H9 (cell line): ENCODE measurements at regions not wholly inside any gene's neighbourhood (a gene's known extent, or its start where the extent isn't known, plus 50 kb on each side); places are given as distances from the start of the nearest gene placed in this dataset.

Experiments
- DNase-seq: peaks from one replicate; pipeline ENCODE4 v3.0.0-alpha.2; 2017
- H2AFZ ChIP-seq: one replicate; pipeline ENCODE4 v1.6.1; 2013; ENCODE audit warnings: mild to moderate bottlenecking, low read length, control low read depth, moderate library complexity
- H2AK5ac ChIP-seq: 2 replicates; pipeline ENCODE4 v1.6.1; 2013; ENCODE audit warnings: low read length, control low read depth, mixed read lengths; ENCODE audit not compliant: insufficient read length
- H2BK120ac ChIP-seq: one replicate; pipeline ENCODE4 v1.6.1; 2013; ENCODE audit warnings: low read depth, mild to moderate bottlenecking, low read length, control low read depth, inconsistent platforms; ENCODE audit not compliant: poor library complexity, severe bottlenecking
- H2BK12ac ChIP-seq: 2 replicates; pipeline ENCODE4 v1.6.1; 2013; ENCODE audit warnings: low read length, control low read depth, mixed read lengths, low read depth; ENCODE audit not compliant: insufficient read length
- H2BK15ac ChIP-seq: 2 replicates; pipeline ENCODE4 v1.6.1; 2013; ENCODE audit warnings: low read depth, low read length, control low read depth
- H2BK20ac ChIP-seq: one replicate; pipeline ENCODE4 v1.6.1; 2013; ENCODE audit warnings: low read depth, mild to moderate bottlenecking, low read length, control low read depth, inconsistent platforms; ENCODE audit not compliant: poor library complexity, severe bottlenecking
- H2BK5ac ChIP-seq: 2 replicates; pipeline ENCODE4 v1.6.1; 2013; ENCODE audit warnings: low read length, control low read depth, mixed read lengths; ENCODE audit not compliant: insufficient read length
- H3K14ac ChIP-seq: 2 replicates; pipeline ENCODE4 v1.6.1; 2013; ENCODE audit warnings: low read length, control low read depth; ENCODE audit not compliant: insufficient read depth
- H3K18ac ChIP-seq: 2 replicates; pipeline ENCODE4 v1.6.1; 2013; ENCODE audit warnings: low read depth, mild to moderate bottlenecking, mixed read lengths, low read length, control low read depth; ENCODE audit not compliant: insufficient read length
- H3K23ac ChIP-seq: 2 replicates; pipeline ENCODE4 v1.6.1; 2013; ENCODE audit warnings: low read length, control low read depth, mixed read lengths, low read depth; ENCODE audit not compliant: insufficient read length
- H3K23me2 ChIP-seq: 2 replicates; pipeline ENCODE4 v1.6.1; 2013; ENCODE audit warnings: low read depth, mild to moderate bottlenecking, mixed read lengths, low read length, control low read depth; ENCODE audit not compliant: insufficient read length, poor library complexity, severe bottlenecking
- H3K27ac ChIP-seq: 2 replicates; pipeline ENCODE4 v1.5.1; 2013; ENCODE audit warnings: low read length, control low read depth, mixed read lengths, low read depth; ENCODE audit not compliant: insufficient read length
- H3K27me3 ChIP-seq: 2 replicates; pipeline ENCODE4 v1.6.1; 2013; ENCODE audit warnings: low read length, control low read depth, inconsistent platforms; ENCODE audit not compliant: insufficient read depth
- H3K4ac ChIP-seq: 2 replicates; pipeline ENCODE4 v1.6.1; 2013; ENCODE audit warnings: low read depth, mild to moderate bottlenecking, control low read depth, inconsistent platforms, low read length, moderate library complexity
- H3K4me1 ChIP-seq: 2 replicates; pipeline ENCODE4 v1.6.1; 2013; ENCODE audit warnings: low read length, control low read depth, inconsistent platforms; ENCODE audit not compliant: insufficient read depth
- H3K4me2 ChIP-seq: 2 replicates; pipeline ENCODE4 v1.6.1; 2013; ENCODE audit warnings: low read length, control low read depth, mixed read lengths; ENCODE audit not compliant: insufficient read length, insufficient read depth
- H3K56ac ChIP-seq: 2 replicates; pipeline ENCODE4 v1.6.1; 2013; ENCODE audit warnings: low read depth, mild to moderate bottlenecking, mixed read lengths, low read length, control low read depth; ENCODE audit not compliant: insufficient read length
- H3K79me1 ChIP-seq: 2 replicates; pipeline ENCODE4 v1.6.1; 2013; ENCODE audit warnings: low read depth, mild to moderate bottlenecking, moderate library complexity, low read length, control low read depth, inconsistent platforms; ENCODE audit not compliant: insufficient read depth, poor library complexity, severe bottlenecking
- H3K79me2 ChIP-seq: 2 replicates; pipeline ENCODE4 v1.6.1; 2013; ENCODE audit warnings: low read length, control low read depth, inconsistent platforms; ENCODE audit not compliant: insufficient read depth
- H3K9ac ChIP-seq: 2 replicates; pipeline ENCODE4 v1.6.1; 2013; ENCODE audit warnings: low read length, control low read depth, mixed read lengths; ENCODE audit not compliant: insufficient read length; ENCODE audit errors: extremely low read depth
- H3K9me3 ChIP-seq: one replicate; pipeline ENCODE4 v1.6.1; 2013; ENCODE audit warnings: low read depth, low read length, inconsistent platforms; ENCODE audit not compliant: control insufficient read depth
- H3T11ph ChIP-seq: one replicate; pipeline ENCODE4 v1.6.1; 2013; ENCODE audit warnings: mild to moderate bottlenecking, low read length, control low read depth, inconsistent platforms
- H4K20me1 ChIP-seq: one replicate; pipeline ENCODE4 v1.6.1; 2013; ENCODE audit not compliant: control insufficient read depth, insufficient read length, insufficient read depth
- H4K5ac ChIP-seq: 2 replicates; pipeline ENCODE4 v1.6.1; 2013; ENCODE audit warnings: low read depth, mild to moderate bottlenecking, mixed read lengths, low read length, control low read depth; ENCODE audit not compliant: insufficient read length
- H4K8ac ChIP-seq: replicated peaks from 2 replicates; pipeline ENCODE4 v1.6.1; 2013; ENCODE audit warnings: low read length, control low read depth, mixed read lengths, low read depth; ENCODE audit not compliant: insufficient read length
- H4K91ac ChIP-seq: 2 replicates; pipeline ENCODE4 v1.6.1; 2013; ENCODE audit warnings: low read depth, mild to moderate bottlenecking, moderate library complexity, mixed read lengths, low read length, control low read depth; ENCODE audit not compliant: insufficient read length
- H3K27ac Mint-ChIP-seq, 3 experiments: 2 replicates in 2 of 3; 3 replicates in 1 of 3; pipeline ENCODE4 v1.8.0; 2020 to 2021; ENCODE audit warnings: mixed read lengths in 3 of 3, mild to moderate bottlenecking in 1 of 3, moderate library complexity in 1 of 3
- H3K27me3 Mint-ChIP-seq: 2 replicates; pipeline ENCODE4 v1.8.0; 2021; ENCODE audit warnings: low read depth, mild to moderate bottlenecking, moderate library complexity, mixed read lengths
- H3K36me3 Mint-ChIP-seq, 3 experiments: 2 replicates in 2 of 3; 3 replicates in 1 of 3; pipeline ENCODE4 v1.8.0; 2020 to 2021; ENCODE audit warnings: low read depth in 3 of 3, mixed read lengths in 3 of 3; ENCODE audit not compliant: insufficient read depth in 1 of 3
- H3K4me1 Mint-ChIP-seq, 2 experiments: 2 replicates each; pipeline ENCODE4 v1.8.0; 2020; ENCODE audit warnings: mixed read lengths in 2 of 2
- H3K4me3 Mint-ChIP-seq, 2 experiments: 2 replicates in 1 of 2; 3 replicates in 1 of 2; pipeline ENCODE4 v1.8.0; 2020 to 2021; ENCODE audit warnings: mild to moderate bottlenecking in 2 of 2, mixed read lengths in 2 of 2, moderate library complexity in 1 of 2
- H3K9me3 Mint-ChIP-seq, 2 experiments: 2 replicates in 1 of 2; 3 replicates in 1 of 2; pipeline ENCODE4 v1.8.0; 2020; ENCODE audit warnings: mild to moderate bottlenecking in 2 of 2, mixed read lengths in 2 of 2, moderate library complexity in 1 of 2
- CTCF ChIP-seq: fragments of 200-600 bp; sonication (generic); conservative IDR thresholded peaks from 3 replicates; pipeline ENCODE4 v1.8.0; 2021; ENCODE audit warnings: antibody characterized with exemption, mild to moderate bottlenecking
- WGBS: extraction: QIAGEN DNeasy Blood & Tissue Kit; methylation state at CpG from one replicate; pipeline ENCODE4 v1.1.7; 2013; ENCODE audit warnings: missing lambda C conversion rate, low lambda C conversion rate, mixed read lengths; ENCODE audit not compliant: insufficient read length; ENCODE audit errors: extremely low coverage; 5-methylcytosine and 5-hydroxymethylcytosine counted together

DNA sequence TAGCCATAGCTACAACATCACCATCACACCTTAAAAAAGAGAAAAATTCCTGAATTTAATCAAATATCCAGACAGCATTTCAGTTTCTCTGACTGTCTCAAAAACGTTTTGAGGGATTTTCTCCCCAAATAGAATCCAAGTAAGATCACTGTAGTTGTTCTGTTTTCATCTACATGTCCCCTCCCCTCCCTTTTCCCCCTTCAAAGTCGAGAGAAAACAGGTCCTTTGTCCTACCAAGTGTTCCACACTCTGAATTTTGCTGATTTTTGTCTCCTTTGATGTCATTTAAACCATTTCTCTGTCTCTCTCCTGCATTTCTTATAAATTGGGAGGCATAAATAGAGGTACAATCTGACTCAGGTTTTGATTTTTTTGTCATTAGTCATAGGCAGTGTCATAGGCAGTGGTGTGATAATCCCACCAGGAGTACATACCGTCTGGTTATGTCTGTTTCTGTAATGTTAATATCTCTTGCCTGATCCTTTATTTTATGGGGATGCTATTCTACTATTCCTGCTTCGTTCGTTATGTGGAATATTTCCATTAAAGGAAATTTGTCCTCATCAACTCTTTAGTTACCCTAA is 348.6 kb downstream of the PTTG2 start:
- Histone ChIP-seq H3K56ac (no peak overlapping the region), H3T11ph (no peak overlapping the region), H2BK120ac (no peak overlapping the region), H3K4me2 (no peak overlapping the region), H4K20me1 (no peaks in the 10 kb centered on the region), H3K9me3 (no peaks in the 10 kb centered on the region), H3K4ac (no peak overlapping the region), H3K4me1 (peaks cover 3% of the 10 kb centered on the region), H3K79me1 (no peaks in the 10 kb centered on the region), H3K9ac (no peak overlapping the region), H3K27me3 (no peaks in the 10 kb centered on the region), H4K5ac (no peak overlapping the region), H3K79me2 (no peaks in the 10 kb centered on the region), H3K23me2 (no peaks in the 10 kb centered on the region), H2AFZ (no peak overlapping the region), H2BK5ac (no peak overlapping the region), H2AK5ac (no peak overlapping the region), H3K23ac (no peak overlapping the region), H2BK20ac (no peak overlapping the region), H4K91ac (no peak overlapping the region), H3K18ac (no peak overlapping the region), H3K27ac (no peak overlapping the region), H4K8ac (no peak overlapping the region), H2BK12ac (no peak overlapping the region), H3K14ac (no peak overlapping the region), H2BK15ac (no peak overlapping the region)
- DNase-seq: no peak
- Mint-ChIP-seq H3K27me3 (peaks cover 2% of the 10 kb centered on the region; the same call in 1 of the 2 replicates), H3K9me3 (no peaks in the 10 kb centered on the region), H3K36me3 (no peaks in the 10 kb centered on the region), H3K27ac (no peak overlapping the region), H3K4me1 (peaks cover 0 to 6% of the 10 kb centered on the region in 2 experiments; a peak in 2 of 4 replicates), H3K4me3 (no peak overlapping the region)
- TF ChIP-seq CTCF: no peak
- WGBS: no CpG with 5 or more reads among the region's 5 CpGs
